ENCODE measurements at regions not wholly inside any gene's neighbourhood (a gene's known extent, or its start where the extent isn't known, plus 50 kb on each side); places are given as distances from the start of the nearest gene placed in this dataset.

DNA sequence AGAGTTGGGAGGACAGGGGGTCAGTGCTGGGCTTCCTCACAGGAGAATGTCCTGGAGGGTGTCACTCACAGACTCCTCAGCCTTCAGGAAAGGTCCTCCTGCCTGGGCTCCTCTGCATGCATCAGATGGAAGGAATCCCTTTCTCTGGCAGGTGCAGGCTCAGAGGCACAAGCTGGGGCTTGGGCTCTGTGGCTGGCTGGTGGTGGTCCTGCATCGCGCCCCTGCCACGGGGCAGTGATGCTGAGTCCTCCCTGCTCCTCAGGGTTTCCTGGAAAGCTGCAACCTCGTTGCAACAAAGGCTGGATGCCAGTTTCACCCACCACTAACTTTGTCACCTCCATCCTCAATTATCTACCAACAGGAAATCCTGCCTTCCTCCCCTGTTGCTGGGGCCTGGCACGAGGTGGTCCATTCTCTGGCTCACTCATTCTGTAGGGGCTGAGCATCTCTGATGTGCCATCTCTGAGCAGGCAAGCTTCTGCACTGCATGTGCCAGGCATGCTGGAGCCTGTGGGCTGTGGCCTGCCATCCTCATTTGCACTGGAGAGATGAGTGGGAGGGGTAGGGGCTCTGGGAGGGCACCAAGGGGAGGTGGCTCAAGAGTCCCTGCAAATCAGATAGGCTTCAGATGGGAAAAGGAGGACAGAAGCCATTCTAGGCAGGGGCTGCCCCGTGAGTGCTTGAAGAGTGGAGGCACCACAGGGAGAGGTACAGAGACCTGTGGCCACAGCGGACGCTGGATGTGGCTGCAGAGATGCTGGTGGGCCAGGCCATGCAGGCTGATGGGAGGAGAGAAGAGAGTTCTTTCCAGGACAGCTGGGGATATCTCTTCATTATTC is 272.6 kb upstream of the HS6ST1 start:
- intact Hi-C loops (cut with micrococcal nuclease; ENCODE audit: unreplicated experiment): no loop called here
- H3K4me3 ChIP-seq (ENCODE audit: low read depth, low read length, poor library complexity, severe bottlenecking): no peak overlapping the region
- no TSS peak for BruUV-seq (replicated peaks)
- no peaks in the 10 kb centered on the region for H3K9me3 ChIP-seq (ENCODE audit: low read depth, low read length, poor library complexity, severe bottlenecking)
- DNase-seq (ENCODE audit: low spot score): no peak
- no peaks in the 10 kb centered on the region for H3K27me3 ChIP-seq (replicated peaks; ENCODE audit: insufficient read depth, low read depth, low read length, poor library complexity)
- H3K4me1 ChIP-seq (ENCODE audit: insufficient read depth, low read length, poor library complexity, severe bottlenecking): no peaks in the 10 kb centered on the region
- CTCF ChIA-PET: interaction anchor here (0.6 kb wide), 1 partner anchor 16 kb away, joined by 4 read pairs; no protein-coding TSS in a partner anchor
- POLR2A ChIA-PET (ENCODE audit: low non-redundant PET): no interaction called here
- TF ChIP-seq EZH2 (IDR thresholded peaks at IDR 0.05; ENCODE audit: borderline replicate concordance, low read depth, low read length, poor library complexity, severe bottlenecking): no peak
- TF ChIP-seq CTCF (conservative IDR thresholded peaks at IDR 0.05; ENCODE audit: low read depth, low read length): no peak
- no peaks in the 10 kb centered on the region for H3K36me3 ChIP-seq (ENCODE audit: insufficient read depth, low read length, poor library complexity, severe bottlenecking)
- no peak overlapping the region for H3K27ac ChIP-seq (ENCODE audit: low read depth, low read length, poor library complexity, severe bottlenecking)

DNA sequence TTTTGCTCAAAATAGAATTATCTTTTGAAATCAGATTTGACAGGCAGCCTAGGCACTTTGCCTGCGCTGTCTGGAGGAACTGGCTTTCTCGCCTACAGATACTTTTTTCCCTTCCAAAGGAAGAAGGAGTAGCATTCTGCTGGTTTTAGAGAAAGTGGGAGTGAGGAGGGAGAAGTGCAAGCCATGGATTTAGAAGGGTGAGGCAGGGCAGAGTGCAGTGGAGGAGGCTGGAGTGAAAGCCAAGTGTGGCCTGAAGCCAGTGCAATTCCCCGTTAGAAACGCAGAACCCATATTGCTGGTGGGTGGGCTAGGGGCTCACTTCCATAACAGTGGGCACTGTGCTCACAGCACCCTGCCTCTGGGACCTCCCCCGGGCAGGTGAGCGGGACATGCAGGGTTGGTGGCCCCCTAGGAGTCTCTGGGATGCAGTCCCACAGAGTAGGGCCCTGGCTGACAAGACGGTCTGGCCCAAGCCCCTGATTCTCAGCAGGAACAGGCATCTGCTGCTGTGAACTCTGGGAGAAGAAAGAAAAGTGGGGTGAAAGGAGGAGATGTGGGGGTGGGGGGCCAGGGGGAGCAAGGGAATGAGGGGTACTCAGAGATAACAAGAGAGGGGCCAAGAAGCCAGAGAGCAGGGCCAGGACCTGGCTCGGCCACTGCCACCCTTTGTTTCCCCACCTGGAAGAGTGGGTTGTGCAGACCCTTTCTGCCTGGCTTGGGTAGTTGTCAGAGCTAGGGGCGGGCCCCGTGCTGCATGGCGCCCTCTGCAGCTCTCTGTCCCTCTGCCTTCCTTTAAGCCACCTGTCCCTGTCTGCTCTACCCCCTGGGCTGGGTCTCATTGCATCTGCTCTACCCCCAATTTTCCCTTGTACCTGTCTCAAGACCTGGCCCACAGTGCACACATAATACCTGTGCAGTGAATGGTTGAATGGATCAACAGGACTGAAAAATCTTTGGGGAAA is 273.5 kb upstream of the HS6ST1 start:
- BruUV-seq (replicated peaks): no TSS peak
- CTCF ChIA-PET: no interaction called here
- no peaks in the 10 kb centered on the region for H3K9me3 ChIP-seq (ENCODE audit: low read depth, low read length, poor library complexity, severe bottlenecking)
- H3K4me3 ChIP-seq (ENCODE audit: low read depth, low read length, poor library complexity, severe bottlenecking): no peak overlapping the region
- TF ChIP-seq EZH2 (IDR thresholded peaks at IDR 0.05; ENCODE audit: borderline replicate concordance, low read depth, low read length, poor library complexity, severe bottlenecking): no peak
- no peak for TF ChIP-seq CTCF (conservative IDR thresholded peaks at IDR 0.05; ENCODE audit: low read depth, low read length)
- no peak for DNase-seq (ENCODE audit: low spot score)
- H3K27ac ChIP-seq (ENCODE audit: low read depth, low read length, poor library complexity, severe bottlenecking): no peak overlapping the region
- no peaks in the 10 kb centered on the region for H3K36me3 ChIP-seq (ENCODE audit: insufficient read depth, low read length, poor library complexity, severe bottlenecking)
- POLR2A ChIA-PET (ENCODE audit: low non-redundant PET): no interaction called here
- no peaks in the 10 kb centered on the region for H3K4me1 ChIP-seq (ENCODE audit: insufficient read depth, low read length, poor library complexity, severe bottlenecking)
- no peaks in the 10 kb centered on the region for H3K27me3 ChIP-seq (replicated peaks; ENCODE audit: insufficient read depth, low read depth, low read length, poor library complexity)
- intact Hi-C loops (cut with micrococcal nuclease; ENCODE audit: unreplicated experiment): no loop called here

GRCh38 chr2:128593518-128593878 is 274.8 kb upstream of the HS6ST1 start:
- no peak for DNase-seq (ENCODE audit: low spot score)
- Histone ChIP-seq H3K27me3 (replicated peaks; ENCODE audit: insufficient read depth, low read depth, low read length, poor library complexity) (no peaks in the 10 kb centered on the region), H3K4me1 (ENCODE audit: insufficient read depth, low read length, poor library complexity, severe bottlenecking) (no peaks in the 10 kb centered on the region), H3K9me3 (ENCODE audit: low read depth, low read length, poor library complexity, severe bottlenecking) (no peaks in the 10 kb centered on the region), H3K27ac (ENCODE audit: low read depth, low read length, poor library complexity, severe bottlenecking) (no peak overlapping the region), H3K36me3 (ENCODE audit: insufficient read depth, low read length, poor library complexity, severe bottlenecking) (no peaks in the 10 kb centered on the region), H3K4me3 (ENCODE audit: low read depth, low read length, poor library complexity, severe bottlenecking) (no peak overlapping the region)
- intact Hi-C loops (cut with micrococcal nuclease; ENCODE audit: unreplicated experiment): no loop called here
- BruUV-seq (replicated peaks): no TSS peak
- CTCF ChIA-PET: no interaction called here
- TF ChIP-seq CTCF (conservative IDR thresholded peaks at IDR 0.05; ENCODE audit: low read depth, low read length) (no peak), EZH2 (IDR thresholded peaks at IDR 0.05; ENCODE audit: borderline replicate concordance, low read depth, low read length, poor library complexity, severe bottlenecking) (no peak)
- POLR2A ChIA-PET (ENCODE audit: low non-redundant PET): no interaction called here

Data from A673 (cell line).